ENCODE measurements at regions not wholly inside any gene's neighbourhood (a gene's known extent, or its start where the extent isn't known, plus 50 kb on each side); places are given as distances from the start of the nearest gene placed in this dataset.

GRCh38 chr22:26732284-26732683 lies 74.9 kb downstream of the MIAT start:
- DNase-seq, result no peak

GRCh38 chr22:26734339-26735018 lies 77.1 kb downstream of the MIAT start:
- DNase-seq, result no peak

- no peak for DNase-seq
Observed at GRCh38 chr22:26735019-26735409, 77.6 kb downstream of the MIAT start.

GRCh38 chr22:26737262-26737661 lies 79.9 kb downstream of the MIAT start:
- DNase-seq, result no peak

- no peak for DNase-seq
Observed at GRCh38 chr22:26740253-26740652, 82.9 kb downstream of the MIAT start.

- no peak for DNase-seq
Observed at GRCh38 chr22:26743149-26743548, 85.8 kb downstream of the MIAT start.

GRCh38 chr22:26744892-26745808 lies 87.8 kb downstream of the MIAT start:
- DNase-seq, result no peak

GRCh38 chr22:26746311-26746710 lies 88.9 kb downstream of the MIAT start:
- DNase-seq, result no peak

GRCh38 chr22:26748845-26749244 lies 91.5 kb downstream of the MIAT start:
- DNase-seq, result no peak

GRCh38 chr22:26751217-26751616 lies 93.8 kb downstream of the MIAT start:
- no peak for DNase-seq

- no peak for DNase-seq
Observed at GRCh38 chr22:26753125-26753862, 95.9 kb downstream of the MIAT start.

- DNase-seq, result peak; percentile 50
Observed at GRCh38 chr22:26756675-26757293, 99.4 kb downstream of the MIAT start.

GRCh38 chr22:26757496-26757895 lies 100.1 kb downstream of the MIAT start:
- DNase-seq, result no peak

- DNase-seq, result no peak
Observed at GRCh38 chr22:26762503-26763472, 105.4 kb downstream of the MIAT start.

GRCh38 chr22:26763633-26764361 lies 106.4 kb downstream of the MIAT start:
- no peak for DNase-seq

GRCh38 chr22:26766510-26767350 lies 109.3 kb downstream of the MIAT start:
- no peak for DNase-seq

- DNase-seq, result no peak
Observed at GRCh38 chr22:26767351-26768155, 110.2 kb downstream of the MIAT start.

GRCh38 chr22:26768156-26768515 lies 110.7 kb downstream of the MIAT start:
- no peak for DNase-seq

- no peak for DNase-seq
Observed at GRCh38 chr22:26768952-26769351, 111.6 kb downstream of the MIAT start.

Data from activated CD4-positive, alpha-beta T cell treated with anti-CD3 and anti-CD28 coated beads, Interleukin-2, Interleukin-6, amounts not matched to agents 100 ng/mL and 50 ng/mL, durations not matched to agents 16 hours and 8 hours (primary cell).